ENCODE measurements at regions not wholly inside any gene's neighbourhood (a gene's known extent, or its start where the extent isn't known, plus 50 kb on each side); places are given as distances from the start of the nearest gene placed in this dataset.
A peak's percentile ranks its signal among the peaks of the same experiment; 100 is the strongest.

- no peak for DNase-seq
Measured at GRCh38 chr16:80033783-80034468, 433.4 kb upstream of the MAF start.

- DNase-seq: no peak
Measured at GRCh38 chr16:80029761-80030481, 429.4 kb upstream of the MAF start.

GRCh38 chr16:80029381-80029630 lies 428.8 kb upstream of the MAF start:
- no peak for DNase-seq

- DNase-seq: no peak
Measured at GRCh38 chr16:80028581-80029380, 428.2 kb upstream of the MAF start.

- DNase-seq: peak; percentile 37
Measured at GRCh38 chr16:80027007-80027965, 426.7 kb upstream of the MAF start.

- DNase-seq: no peak
Measured at GRCh38 chr16:80025236-80025635, 424.7 kb upstream of the MAF start.

- DNase-seq: no peak
Measured at GRCh38 chr16:80024443-80024842, 423.9 kb upstream of the MAF start.

- DNase-seq: no peak
Measured at GRCh38 chr16:80023865-80024264, 423.3 kb upstream of the MAF start.

- no peak for DNase-seq
Measured at GRCh38 chr16:80019395-80019794, 418.9 kb upstream of the MAF start.

GRCh38 chr16:80018466-80018865 lies 417.9 kb upstream of the MAF start:
- DNase-seq: no peak

GRCh38 chr16:80016731-80017326 lies 416.3 kb upstream of the MAF start:
- DNase-seq: no peak

GRCh38 chr16:80015566-80015965 lies 415.0 kb upstream of the MAF start:
- DNase-seq: no peak

GRCh38 chr16:80014241-80014939 lies 413.9 kb upstream of the MAF start:
- no peak for DNase-seq

GRCh38 chr16:80012586-80012985 lies 412.0 kb upstream of the MAF start:
- DNase-seq: no peak

GRCh38 chr16:80009971-80010659 lies 409.6 kb upstream of the MAF start:
- DNase-seq: no peak

- DNase-seq: no peak
Measured at GRCh38 chr16:80008857-80009256, 408.3 kb upstream of the MAF start.

GRCh38 chr16:80007231-80007630 lies 406.7 kb upstream of the MAF start:
- no peak for DNase-seq

GRCh38 chr16:80006241-80007215 lies 406.0 kb upstream of the MAF start:
- no peak for DNase-seq

GRCh38 chr16:80004113-80004512 lies 403.6 kb upstream of the MAF start:
- no peak for DNase-seq

- DNase-seq: no peak
Measured at GRCh38 chr16:80002261-80002660, 401.7 kb upstream of the MAF start.

Data from stimulated activated naive CD4-positive, alpha-beta T cell treated with Interleukin-2 at 50 U/mL for 16 hours (primary cell).